GM12878 (cell line): ENCODE measurements at regions not wholly inside any gene's neighbourhood (a gene's known extent, or its start where the extent isn't known, plus 50 kb on each side); places are given as distances from the start of the nearest gene placed in this dataset.

Experiments used
- ATAC-seq: fragments of 200-7000 bp; cut with Tn5 transposase; 3 replicates; pipeline ENCODE4 v1.9.1; 2020; ENCODE audit warnings: mild to moderate bottlenecking, moderate library complexity
- BruUV-seq: library from RNA; stranded (reverse); fragments of 400-500 nt; replicated peaks from 2 replicates; lab custom pipeline; 2021; lab: Mats Ljungman, UMichigan
- CTCF ChIA-PET: fragments of 300-600 bp; sonication (Branson Sonifier 250); formaldehyde crosslinking; extraction: SDS; loops from one replicate; lab custom pipeline; 2021; ENCODE audit warnings: inconsistent platforms; lab: Yijun Ruan, JAX
- POLR2A ChIA-PET: fragments of 350-600 bp; formaldehyde crosslinking; extraction: SDS; loops from one replicate; lab custom pipeline; 2021; ENCODE audit warnings: inconsistent platforms; lab: Charles Lee
- RAD21 ChIA-PET: fragments of 300-600 bp; sonication (Branson Sonifier 250); formaldehyde crosslinking; loops from one replicate; lab custom pipeline; 2023; ENCODE audit warnings: antibody characterized with exemption; ENCODE audit not compliant: unreplicated experiment; lab: Charles Lee
- SMC1A ChIA-PET: fragments of 300-600 bp; sonication (Branson Sonifier 250); formaldehyde crosslinking; loops from one replicate; lab custom pipeline; 2023; ENCODE audit not compliant: unreplicated experiment, uncharacterized antibody; lab: Charles Lee
- DNase-seq: peaks from one replicate; pipeline ENCODE4 v3.0.0-alpha.2; 2011; ENCODE audit warnings: low read depth, low spot score
- FAIRE-seq: peaks from 3 replicates; lab custom pipeline; 2011; peaks lifted over from hg19 to GRCh38; lab: Jason Lieb, UNC
- H2AFZ ChIP-seq: 2 replicates; pipeline ENCODE4 v1.6.0; 2011; ENCODE audit warnings: low read depth, low read length, control low read depth; ENCODE audit not compliant: control insufficient read depth
- H3K27ac ChIP-seq: 2 replicates; pipeline ENCODE4 v1.5.1; 2011; ENCODE audit warnings: control low read depth; ENCODE audit not compliant: control insufficient read depth, insufficient read depth
- H3K27me3 ChIP-seq, 2 experiments: replicated peaks in 1 of 2; 2 replicates each; pipeline versions ENCODE4 v1.6.0 to v1.6.1; 2011; ENCODE audit warnings: low read length in 1 of 2; ENCODE audit not compliant: control insufficient read depth in 2 of 2, insufficient read depth in 2 of 2
- H3K36me3 ChIP-seq, 2 experiments: 2 replicates each; pipeline ENCODE4 v1.5.1; 2011; ENCODE audit warnings: low read length in 1 of 2; ENCODE audit not compliant: control insufficient read depth in 2 of 2, insufficient read depth in 2 of 2
- H3K4me1 ChIP-seq: 2 replicates; pipeline ENCODE4 v1.6.1; 2011; ENCODE audit warnings: mild to moderate bottlenecking, low read length, moderate library complexity, mixed read lengths; ENCODE audit not compliant: control insufficient read depth, insufficient read depth
- H3K4me2 ChIP-seq: 2 replicates; pipeline ENCODE4 v1.6.0; 2011; ENCODE audit warnings: control low read depth; ENCODE audit not compliant: control insufficient read depth, insufficient read depth
- H3K4me3 ChIP-seq: fragments of 200-600 bp; sonication (generic); 2 replicates; pipeline ENCODE4 v1.5.1; 2016
- H3K79me2 ChIP-seq: 2 replicates; pipeline ENCODE4 v1.6.0; 2011; ENCODE audit warnings: low read length; ENCODE audit not compliant: control insufficient read depth, insufficient read depth
- H3K9ac ChIP-seq: 2 replicates; pipeline ENCODE4 v1.8.0; 2011; ENCODE audit warnings: low read length, control low read depth, mixed read lengths; ENCODE audit not compliant: control insufficient read depth, insufficient read depth
- H3K9me3 ChIP-seq: replicated peaks from 3 replicates; pipeline ENCODE4 v1.5.1; 2011; ENCODE audit warnings: mild to moderate bottlenecking, low read length; ENCODE audit not compliant: control insufficient read depth, insufficient read depth
- H4K20me1 ChIP-seq: 2 replicates; pipeline ENCODE4 v1.6.0; 2011; ENCODE audit not compliant: control insufficient read depth, insufficient read depth
- ATF3 ChIP-seq: IDR thresholded peaks from 2 replicates; pipeline ENCODE4 v1.6.1; 2011; ENCODE audit warnings: low read depth, mild to moderate bottlenecking, low read length, moderate library complexity, borderline replicate concordance; ENCODE audit errors: extremely low read depth
- BCL11A ChIP-seq: IDR thresholded peaks from 2 replicates; pipeline ENCODE4 v1.6.1; 2011; ENCODE audit warnings: low read depth, low read length
- CBX5 ChIP-seq: sonication (generic); IDR thresholded peaks from 2 replicates; pipeline ENCODE4 v1.6.1; 2016; ENCODE audit warnings: low read depth, moderate library complexity, mild to moderate bottlenecking, inconsistent platforms
- HCFC1 ChIP-seq: fragments of 150-350 bp; IDR thresholded peaks from 2 replicates; pipeline ENCODE4 v1.6.1; 2014; ENCODE audit warnings: low read length
- HDAC6 ChIP-seq: fragments of 200-600 bp; sonication (generic); IDR thresholded peaks from one replicate; pipeline ENCODE4 v1.8.0; 2017; ENCODE audit warnings: antibody characterized with exemption; ENCODE audit not compliant: unreplicated experiment
- HSF1 ChIP-seq: fragments of 150-350 bp; IDR thresholded peaks from 2 replicates; pipeline ENCODE4 v1.6.1; 2014; ENCODE audit warnings: mild to moderate bottlenecking, low read depth, low read length
- JUND ChIP-seq: IDR thresholded peaks from 2 replicates; pipeline ENCODE4 v1.6.1; 2012; ENCODE audit warnings: low read depth, mild to moderate bottlenecking, low read length, improper control_type of control experiment, moderate library complexity
- MAX ChIP-seq: IDR thresholded peaks from 2 replicates; pipeline ENCODE4 v1.6.1; 2012; ENCODE audit warnings: low read depth, low read length, improper control_type of control experiment
- PAX8 ChIP-seq: fragments of 450-650 bp; IDR thresholded peaks from 2 replicates; pipeline ENCODE4 v1.6.1; 2017; ENCODE audit warnings: mild to moderate bottlenecking, moderate library complexity
- PBX3 ChIP-seq: IDR thresholded peaks from 2 replicates; pipeline ENCODE4 v1.6.1; 2011; ENCODE audit warnings: mild to moderate bottlenecking, low read depth, low read length, moderate library complexity; ENCODE audit not compliant: insufficient replicate concordance
- ZNF274 ChIP-seq: IDR thresholded peaks from one replicate; pipeline ENCODE4 v1.8.0; 2011; ENCODE audit not compliant: insufficient read length, insufficient read depth
- WGBS: methylation state at CpG from one replicate; pipeline ENCODE4 v1.1.6; 2016; ENCODE audit warnings: low lambda C conversion rate; ENCODE audit not compliant: insufficient replicate concordance, insufficient coverage; ENCODE audit errors: missing lambda C conversion rate; 5-methylcytosine and 5-hydroxymethylcytosine counted together
- in situ Hi-C: fragments of 300-500 bp; cut with MboI; formaldehyde crosslinking; loops from 9 replicates; pipeline ENCODE4 v1.14.3; 2018; ENCODE audit warnings: mixed read lengths
- intact Hi-C: fragments of 100-400 bp; cut with micrococcal nuclease; formaldehyde crosslinking; loops from one replicate; pipeline ENCODE4 v1.14.2; 2022; ENCODE audit not compliant: unreplicated experiment

GRCh38 chr6:23202207-23202606 is 632.8 kb downstream of the HDGFL1 start:
- in situ Hi-C loops (no loop called here), intact Hi-C loops (no loop called here)
- ATAC-seq (no peak), FAIRE-seq (no peak), DNase-seq (no peak)
- Histone ChIP-seq H3K79me2 (no peaks in the 10 kb centered on the region), H3K36me3 (no peaks in the 10 kb centered on the region), H2AFZ (no peak overlapping the region), H3K9me3 (no peaks in the 10 kb centered on the region), H3K9ac (no peak overlapping the region), H3K27me3 (no peaks in the 10 kb centered on the region), H3K4me1 (no peaks in the 10 kb centered on the region), H3K4me2 (no peak overlapping the region), H4K20me1 (no peaks in the 10 kb centered on the region), H3K27ac (no peak overlapping the region)
- POLR2A ChIA-PET, result no interaction called here
- WGBS, result 42% methylated on average over 5 of the region's 5 CpGs
- no TSS peak for BruUV-seq
- SMC1A ChIA-PET, result no interaction called here
- CTCF ChIA-PET, result no interaction called here
- RAD21 ChIA-PET, result no interaction called here
- TF ChIP-seq JUND (no peak), ATF3 (no peak), PBX3 (no peak), ZNF274 (no peak), MAX (no peak), PAX8 (no peak), HSF1 (no peak), CBX5 (no peak), BCL11A (no peak), HCFC1 (no peak), HDAC6 (no peak)
- TF ChIP-seq, all 136 proteins: peak for 0
- no peak overlapping the region for H3K4me3 ChIP-seq
